SK-N-MC (cell line): ENCODE measurements at regions not wholly inside any gene's neighbourhood (a gene's known extent, or its start where the extent isn't known, plus 50 kb on each side); places are given as distances from the start of the nearest gene placed in this dataset.

Experiments
- DNase-seq: peaks from one replicate; pipeline ENCODE4 v3.0.0-alpha.2; 2011; ENCODE audit warnings: low read depth, low spot score
- H3K27ac ChIP-seq: fragments of 200-600 bp; sonication (generic); 2 replicates; pipeline ENCODE4 v1.5.1; 2016; ENCODE audit warnings: mixed run types
- H3K36me3 ChIP-seq: fragments of 200-600 bp; sonication (generic); 2 replicates; pipeline ENCODE4 v1.6.1; 2017; ENCODE audit warnings: antibody characterized with exemption, low read length, mixed read lengths; ENCODE audit not compliant: insufficient read depth
- H3K4me3 ChIP-seq: fragments of 200-600 bp; sonication (generic); 2 replicates; pipeline ENCODE4 v1.5.1; 2016
- H3K9ac ChIP-seq: fragments of 200-600 bp; sonication (generic); 2 replicates; pipeline ENCODE4 v1.8.0; 2017; ENCODE audit warnings: mixed run types, mixed read lengths; ENCODE audit not compliant: insufficient read length
- H3K9me3 ChIP-seq: fragments of 200-600 bp; sonication (generic); 2 replicates; pipeline ENCODE4 v1.6.1; 2017; ENCODE audit warnings: low read depth, mild to moderate bottlenecking, antibody characterized with exemption, low read length, moderate library complexity, mixed read lengths
- EZH2 ChIP-seq: fragments of 200-600 bp; sonication (generic); IDR thresholded peaks from one replicate; pipeline ENCODE4 v1.6.1; 2017; ENCODE audit warnings: antibody characterized with exemption
- FOXP2 ChIP-seq: optimal IDR thresholded peaks from 2 replicates; pipeline ENCODE3; 2011; ENCODE audit warnings: mild to moderate bottlenecking, moderate library complexity; ENCODE audit not compliant: insufficient read depth; ENCODE audit errors: extremely low read length, control extremely low read depth
- POLR2AphosphoS5 ChIP-seq: IDR thresholded peaks from 2 replicates; pipeline ENCODE4 v1.6.1; 2012; ENCODE audit warnings: mild to moderate bottlenecking, low read depth, low read length, borderline replicate concordance

DNA sequence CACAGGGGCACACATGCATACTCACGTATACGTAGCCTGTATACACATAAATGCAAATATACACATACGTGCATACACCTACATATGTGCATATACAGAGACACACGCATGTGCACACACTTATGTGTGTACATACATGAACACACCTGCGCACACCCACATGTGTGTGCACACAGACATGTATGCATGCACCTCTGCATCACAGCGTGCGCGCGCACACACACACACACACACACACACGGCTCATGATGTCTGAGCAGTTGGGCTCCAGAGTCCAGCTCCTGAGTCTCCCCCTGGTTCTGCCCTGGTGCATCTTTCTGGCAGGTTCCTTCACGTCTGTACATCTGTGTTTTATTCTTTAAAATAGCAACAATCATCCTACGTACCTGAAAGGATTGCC, 600.5 kb downstream of the NPHP4 start:
- Histone ChIP-seq H3K27ac (no peak overlapping the region), H3K9ac (no peak overlapping the region), H3K4me3 (no peak overlapping the region), H3K36me3 (no peaks in the 10 kb centered on the region), H3K9me3 (no peaks in the 10 kb centered on the region)
- DNase-seq = no peak
- no peak for TF ChIP-seq FOXP2
- TF ChIP-seq EZH2 = no peak
- TF ChIP-seq POLR2AphosphoS5 = no peak

DNA sequence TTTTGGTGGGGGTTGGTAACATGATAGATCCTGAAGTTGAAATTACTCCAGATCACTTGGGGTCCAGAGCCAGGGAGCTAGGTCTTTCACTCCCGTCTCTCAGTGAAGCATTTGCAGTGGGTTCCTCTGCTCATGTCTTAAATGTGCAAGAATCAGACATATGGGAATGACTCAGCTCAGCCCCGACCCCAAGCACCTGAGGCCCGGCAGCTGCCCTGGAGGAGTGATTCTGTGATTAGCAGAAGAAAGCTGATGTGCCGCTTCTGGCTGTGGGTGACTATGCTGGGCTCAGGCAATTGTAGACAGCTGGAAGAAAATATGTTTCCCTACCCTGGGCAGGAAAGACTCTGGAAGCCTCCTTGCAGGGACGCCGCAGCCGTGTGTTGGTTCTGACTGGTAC, 601.7 kb downstream of the NPHP4 start:
- TF ChIP-seq EZH2 (no peak), FOXP2 (no peak), POLR2AphosphoS5 (no peak)
- no peak overlapping the region for H3K9ac ChIP-seq
- no peaks in the 10 kb centered on the region for H3K9me3 ChIP-seq
- no peaks in the 10 kb centered on the region for H3K36me3 ChIP-seq
- no peak overlapping the region for H3K27ac ChIP-seq
- DNase-seq = no peak
- no peak overlapping the region for H3K4me3 ChIP-seq

DNA sequence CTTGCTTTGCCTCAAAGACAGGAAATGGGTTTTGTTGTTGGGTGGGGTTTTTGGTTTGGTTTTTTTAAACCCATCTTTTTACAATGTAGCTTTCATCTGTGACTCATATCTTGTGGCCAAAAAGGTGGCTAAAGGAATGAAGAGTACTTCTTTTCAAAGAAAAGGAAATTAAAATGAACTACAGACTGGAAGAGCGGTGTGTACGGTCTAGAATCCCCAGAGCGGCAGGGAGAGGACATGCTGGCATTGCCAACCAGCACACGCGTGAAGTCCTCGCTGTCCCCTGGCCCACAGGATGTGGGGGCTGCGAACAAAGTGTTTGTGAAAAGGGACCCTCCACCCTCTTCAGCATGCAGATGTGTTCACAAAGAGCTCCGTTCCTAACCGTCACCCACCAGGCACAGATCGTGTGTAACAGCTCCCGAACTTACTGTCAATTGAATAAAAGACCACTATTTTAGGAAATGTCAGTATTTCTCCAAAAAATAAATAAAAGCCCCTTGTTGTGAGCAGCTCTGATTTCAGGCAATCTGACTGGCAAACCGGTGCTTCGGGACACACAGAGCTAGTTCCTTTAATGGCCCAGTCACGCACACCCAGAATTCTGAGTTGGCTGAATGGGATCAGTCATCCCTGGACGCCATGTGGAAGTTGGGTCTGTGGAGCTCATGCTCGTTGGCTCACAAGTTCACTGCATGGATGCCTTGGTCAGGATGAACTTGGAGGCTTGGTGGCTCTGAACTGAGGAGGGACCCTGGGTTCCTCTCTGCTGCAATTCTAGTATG, 602.9 kb downstream of the NPHP4 start:
- no peak for DNase-seq
- TF ChIP-seq FOXP2 (no peak), POLR2AphosphoS5 (no peak), EZH2 (no peak)
- H3K27ac ChIP-seq = no peak overlapping the region
- no peaks in the 10 kb centered on the region for H3K36me3 ChIP-seq
- H3K9ac ChIP-seq = no peak overlapping the region
- no peak overlapping the region for H3K4me3 ChIP-seq
- no peaks in the 10 kb centered on the region for H3K9me3 ChIP-seq

DNA sequence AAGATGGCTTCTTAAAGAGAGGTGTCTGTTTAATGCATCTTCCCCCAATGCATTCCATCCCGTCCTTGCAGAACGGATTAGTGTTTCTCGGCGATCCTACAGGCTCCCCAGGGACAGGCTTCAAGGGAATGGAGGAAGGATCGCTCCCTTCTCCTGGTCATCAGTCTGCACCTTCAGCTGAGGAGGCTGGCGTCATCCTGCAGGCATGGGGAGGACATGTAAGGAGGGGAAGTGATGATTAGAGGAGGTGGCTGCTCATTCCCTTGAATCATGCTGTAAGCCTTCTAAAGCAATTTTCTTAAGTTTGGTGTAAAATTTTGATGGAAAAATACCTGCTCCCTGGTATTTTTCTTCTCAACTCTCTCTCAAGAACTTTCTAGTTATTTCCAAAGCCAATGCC, 603.6 kb downstream of the NPHP4 start:
- H3K4me3 ChIP-seq = no peak overlapping the region
- no peak for DNase-seq
- no peak overlapping the region for H3K9ac ChIP-seq
- no peaks in the 10 kb centered on the region for H3K9me3 ChIP-seq
- TF ChIP-seq POLR2AphosphoS5 (no peak), FOXP2 (no peak), EZH2 (no peak)
- no peak overlapping the region for H3K27ac ChIP-seq
- H3K36me3 ChIP-seq = no peaks in the 10 kb centered on the region

DNA sequence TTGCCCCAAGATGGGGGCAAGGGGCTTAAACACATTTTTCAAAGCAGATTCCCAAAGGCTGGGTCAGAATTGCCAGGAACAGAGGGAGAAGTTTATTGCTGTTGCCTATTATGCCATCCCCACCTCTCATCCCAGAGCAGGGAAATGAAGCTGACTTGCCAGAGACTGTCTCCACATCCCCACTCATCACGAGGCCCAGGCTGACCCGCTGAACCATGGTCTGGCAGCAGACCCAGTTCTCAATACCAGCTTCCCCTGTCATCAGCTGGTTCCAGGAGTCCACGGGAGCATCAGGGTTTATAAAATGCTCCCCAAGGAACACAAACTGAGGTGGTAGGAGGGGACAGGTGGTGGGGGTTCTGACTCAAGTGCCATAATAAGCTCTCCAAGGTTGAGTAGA, 605.9 kb downstream of the NPHP4 start:
- DNase-seq = no peak
- no peak overlapping the region for H3K9ac ChIP-seq
- TF ChIP-seq FOXP2 = no peak
- H3K9me3 ChIP-seq = no peaks in the 10 kb centered on the region
- H3K27ac ChIP-seq = no peak overlapping the region
- H3K36me3 ChIP-seq = no peaks in the 10 kb centered on the region
- H3K4me3 ChIP-seq = no peak overlapping the region

DNA sequence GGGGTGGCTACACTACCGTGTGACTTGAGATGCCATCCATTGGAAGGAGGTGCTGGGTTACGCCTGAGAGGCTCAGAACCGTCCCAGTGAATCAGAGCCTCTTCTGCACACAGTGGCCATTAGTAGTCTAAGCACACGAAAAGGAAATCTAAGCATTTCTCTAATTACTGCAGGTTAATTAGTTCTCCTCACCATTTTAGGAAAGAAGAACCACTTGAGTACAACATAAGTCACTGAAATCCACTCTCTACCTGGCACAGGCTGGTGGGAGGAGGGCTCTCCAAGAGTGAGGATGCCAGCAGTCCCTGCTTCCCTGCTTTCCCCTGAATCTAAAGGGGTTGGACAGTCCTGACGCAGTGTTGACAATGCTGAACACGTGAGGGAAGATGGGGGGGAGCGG, 606.3 kb downstream of the NPHP4 start:
- no peaks in the 10 kb centered on the region for H3K9me3 ChIP-seq
- no peak for TF ChIP-seq EZH2
- no peak overlapping the region for H3K27ac ChIP-seq
- H3K36me3 ChIP-seq = no peaks in the 10 kb centered on the region
- DNase-seq = no peak
- no peak overlapping the region for H3K9ac ChIP-seq
- no peak overlapping the region for H3K4me3 ChIP-seq

DNA sequence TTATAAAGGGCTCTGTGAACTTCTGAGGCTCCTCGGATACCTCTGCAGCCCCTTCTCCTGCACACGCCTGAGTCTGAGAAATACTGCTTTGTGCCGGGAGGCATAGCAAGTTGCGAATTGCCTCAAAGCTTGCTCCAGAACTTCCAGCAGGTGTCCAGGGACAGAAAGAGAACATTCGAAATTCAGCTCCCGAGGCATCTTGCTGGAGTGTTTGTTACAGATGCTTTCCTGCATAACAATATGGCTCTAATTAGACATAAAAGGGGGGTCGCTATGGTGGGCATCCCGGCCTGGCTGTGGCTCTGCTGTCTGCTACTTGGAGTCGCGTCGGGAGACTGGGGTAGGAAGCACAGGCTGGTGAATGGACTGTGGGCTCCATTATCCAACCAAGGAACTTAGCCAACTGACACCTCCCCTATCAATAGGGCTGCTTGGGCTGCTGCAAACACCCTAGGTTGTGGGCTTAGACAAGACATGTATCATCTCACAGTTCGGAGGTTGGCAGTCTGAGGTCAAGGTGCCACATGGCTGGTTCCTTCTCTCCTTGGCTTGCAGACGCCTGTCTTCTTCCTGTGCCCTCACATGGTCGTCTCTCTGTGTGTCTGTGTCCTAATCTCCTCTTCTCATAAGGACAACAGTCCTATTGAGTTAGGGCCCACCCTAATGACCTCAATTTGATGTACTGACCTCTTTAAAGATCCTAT, 607.0 kb downstream of the NPHP4 start:
- Histone ChIP-seq H3K4me3 (no peak overlapping the region), H3K9ac (no peak overlapping the region), H3K9me3 (no peaks in the 10 kb centered on the region), H3K27ac (no peak overlapping the region), H3K36me3 (no peaks in the 10 kb centered on the region)
- TF ChIP-seq POLR2AphosphoS5 (no peak), EZH2 (no peak), FOXP2 (no peak)
- no peak for DNase-seq

DNA sequence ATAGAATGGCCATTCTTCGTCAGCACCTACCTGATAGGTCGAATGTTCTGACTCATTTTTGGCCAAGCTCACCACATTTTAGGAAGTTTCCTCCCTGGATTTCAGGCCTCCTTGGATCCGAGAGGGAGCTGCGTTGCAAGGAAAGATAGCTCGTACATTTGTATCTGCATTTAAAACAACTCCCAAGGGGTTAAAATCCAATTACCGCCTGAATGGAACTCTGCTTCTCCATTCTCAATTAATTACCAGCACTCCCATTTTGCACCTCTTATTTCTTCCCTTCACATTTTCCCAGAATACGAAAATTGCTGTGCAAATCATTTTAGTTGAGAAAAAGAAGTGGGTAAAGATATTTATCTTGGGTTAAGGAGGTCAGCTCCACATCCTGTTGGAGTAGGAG, 610.7 kb downstream of the NPHP4 start:
- TF ChIP-seq EZH2 (no peak), POLR2AphosphoS5 (no peak), FOXP2 (no peak)
- Histone ChIP-seq H3K9ac (no peak overlapping the region), H3K36me3 (no peaks in the 10 kb centered on the region), H3K9me3 (no peaks in the 10 kb centered on the region), H3K27ac (no peak overlapping the region), H3K4me3 (no peak overlapping the region)
- DNase-seq = no peak
